ENCODE measurements at regions not wholly inside any gene's neighbourhood (a gene's known extent, or its start where the extent isn't known, plus 50 kb on each side); places are given as distances from the start of the nearest gene placed in this dataset.
"Not testable (repeated sequence)": the region's sequence is repeated elsewhere in the genome, so short reads cannot be mapped to it uniquely, and the experiment has no call there.

- no peak for DNase-seq
Observed at GRCh38 chr6:11885159-11885558, 106.6 kb upstream of the ADTRP start.

GRCh38 chr6:11883471-11883870, 104.9 kb upstream of the ADTRP start:
- DNase-seq: not testable (repeated sequence)

GRCh38 chr6:11880156-11880555, 101.6 kb upstream of the ADTRP start:
- DNase-seq: not testable (repeated sequence)

- DNase-seq: no peak
Observed at GRCh38 chr6:11878735-11879134, 100.1 kb upstream of the ADTRP start.

- DNase-seq: no peak
Observed at GRCh38 chr6:11878029-11878428, 99.4 kb upstream of the ADTRP start.

GRCh38 chr6:11876934-11877433, 98.4 kb upstream of the ADTRP start:
- DNase-seq: no peak

- no peak for DNase-seq
Observed at GRCh38 chr6:11875325-11876109, 96.9 kb upstream of the ADTRP start.

- DNase-seq: no peak
Observed at GRCh38 chr6:11869672-11870340, 91.2 kb upstream of the ADTRP start.

- no peak for DNase-seq
Observed at GRCh38 chr6:11868392-11868791, 89.8 kb upstream of the ADTRP start.

- no peak for DNase-seq
Observed at GRCh38 chr6:11865680-11866300, 87.2 kb upstream of the ADTRP start.

GRCh38 chr6:11858439-11858838, 79.8 kb upstream of the ADTRP start:
- no peak for DNase-seq

GRCh38 chr6:11855743-11856142, 77.1 kb upstream of the ADTRP start:
- no peak for DNase-seq

GRCh38 chr6:11854408-11855165, 76.0 kb upstream of the ADTRP start:
- DNase-seq: no peak

GRCh38 chr6:11853678-11854407, 75.2 kb upstream of the ADTRP start:
- DNase-seq: no peak

GRCh38 chr6:11852061-11852651, 73.6 kb upstream of the ADTRP start:
- DNase-seq: no peak

GRCh38 chr6:11851387-11851786, 72.8 kb upstream of the ADTRP start:
- DNase-seq: no peak

GRCh38 chr6:11848852-11849731, 70.5 kb upstream of the ADTRP start:
- peak; percentile 58 for DNase-seq

GRCh38 chr6:11848346-11848651, 69.7 kb upstream of the ADTRP start:
- DNase-seq: no peak

GRCh38 chr6:11847515-11848345, 69.1 kb upstream of the ADTRP start:
- DNase-seq: no peak

GRCh38 chr6:11847068-11847467, 68.5 kb upstream of the ADTRP start:
- DNase-seq: not testable (repeated sequence)

Data from NCI-H2029 treated with DMSO at 0.1 percent for 48 hours (cell line).